Kidney epithelial cell (primary cell): ENCODE measurements at regions not wholly inside any gene's neighbourhood (a gene's known extent, or its start where the extent isn't known, plus 50 kb on each side); places are given as distances from the start of the nearest gene placed in this dataset.

Experiments
- DNase-seq: peaks from one replicate; pipeline ENCODE4 v3.0.0-alpha.2; 2010; ENCODE audit warnings: low read depth
- H3K27me3 ChIP-seq: 2 replicates; pipeline ENCODE4 v1.6.0; 2011; ENCODE audit warnings: low read length; ENCODE audit not compliant: control insufficient read depth, insufficient read depth
- H3K36me3 ChIP-seq: 2 replicates; pipeline ENCODE4 v1.5.1; 2011; ENCODE audit warnings: low read length; ENCODE audit not compliant: control insufficient read depth, insufficient read depth
- H3K4me3 ChIP-seq: 2 replicates; pipeline ENCODE4 v1.5.1; 2011; ENCODE audit warnings: low read depth, mild to moderate bottlenecking, control low read depth, low read length
- CTCF ChIP-seq: IDR thresholded peaks from 2 replicates; pipeline ENCODE4 v1.5.1; 2011; ENCODE audit warnings: mild to moderate bottlenecking, moderate library complexity, low read length, control low read depth, inconsistent platforms; ENCODE audit not compliant: insufficient read depth, poor library complexity, severe bottlenecking

- no peaks in the 10 kb centered on the region for H3K36me3 ChIP-seq
- no peak overlapping the region for H3K4me3 ChIP-seq
- no peak for DNase-seq
- no peaks in the 10 kb centered on the region for H3K27me3 ChIP-seq
- peak; percentile 15 for TF ChIP-seq CTCF
Observed at GRCh38 chr5:128667152-128667551, 129.1 kb upstream of the FBN2 start.

GRCh38 chr5:128667751-128668150 is 129.7 kb upstream of the FBN2 start:
- Histone ChIP-seq H3K36me3 (no peaks in the 10 kb centered on the region), H3K4me3 (no peak overlapping the region), H3K27me3 (no peaks in the 10 kb centered on the region)
- no peak for TF ChIP-seq CTCF
- no peak for DNase-seq

- TF ChIP-seq CTCF: no peak
- Histone ChIP-seq H3K36me3 (no peaks in the 10 kb centered on the region), H3K4me3 (no peak overlapping the region), H3K27me3 (no peaks in the 10 kb centered on the region)
- no peak for DNase-seq
Observed at GRCh38 chr5:128668921-128669320, 130.9 kb upstream of the FBN2 start.

GRCh38 chr5:128669803-128670202 is 131.8 kb upstream of the FBN2 start:
- TF ChIP-seq CTCF: no peak
- Histone ChIP-seq H3K27me3 (no peaks in the 10 kb centered on the region), H3K4me3 (no peak overlapping the region), H3K36me3 (no peaks in the 10 kb centered on the region)
- DNase-seq: no peak

- Histone ChIP-seq H3K36me3 (no peaks in the 10 kb centered on the region), H3K27me3 (no peaks in the 10 kb centered on the region), H3K4me3 (no peak overlapping the region)
- TF ChIP-seq CTCF: no peak
- DNase-seq: no peak
Observed at GRCh38 chr5:128671943-128672342, 133.9 kb upstream of the FBN2 start.

GRCh38 chr5:128673000-128673399 is 135.0 kb upstream of the FBN2 start:
- H3K36me3 ChIP-seq: no peaks in the 10 kb centered on the region
- no peaks in the 10 kb centered on the region for H3K27me3 ChIP-seq
- no peak for TF ChIP-seq CTCF
- no peak overlapping the region for H3K4me3 ChIP-seq
- DNase-seq: no peak
